ENCODE measurements at regions not wholly inside any gene's neighbourhood (a gene's known extent, or its start where the extent isn't known, plus 50 kb on each side); places are given as distances from the start of the nearest gene placed in this dataset.

DNA sequence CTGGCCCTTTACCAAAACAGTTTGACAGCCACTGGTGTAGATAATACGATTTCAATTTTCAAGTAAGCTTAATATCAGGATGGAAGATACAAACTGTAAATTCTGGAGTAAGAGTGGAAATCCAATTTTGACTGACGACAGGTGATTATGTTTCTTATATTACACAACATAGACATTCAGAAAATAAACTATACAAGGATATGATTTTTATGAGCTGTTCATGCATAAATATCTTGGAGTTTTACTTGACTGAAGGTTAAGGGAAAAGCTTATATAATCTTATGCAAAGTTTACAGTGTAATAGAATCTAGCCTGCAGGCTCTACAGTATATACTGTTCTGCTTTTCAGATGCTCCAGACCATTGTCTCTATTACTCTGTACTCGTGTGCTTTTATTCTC, 1672.3 kb downstream of the ARAP2 start:
- Histone ChIP-seq H3K9me2 (ENCODE audit: low read depth, low read length) (no peaks in the 10 kb centered on the region), H3K36me3 (ENCODE audit: insufficient read depth, low read length) (no peaks in the 10 kb centered on the region), H2AFZ (ENCODE audit: low read length) (no peak overlapping the region), H3K4me3 (ENCODE audit: low read depth, low read length, poor library complexity, severe bottlenecking) (no peak overlapping the region), H3K4me1 (ENCODE audit: insufficient read depth, low read length, severe bottlenecking) (no peaks in the 10 kb centered on the region), H3K27ac (ENCODE audit: low read depth, low read length, poor library complexity, severe bottlenecking) (no peak overlapping the region), H3K79me2 (ENCODE audit: insufficient read depth, low read length) (no peaks in the 10 kb centered on the region), H4K20me1 (ENCODE audit: insufficient read depth, low read length) (no peaks in the 10 kb centered on the region), H3F3A (ENCODE audit: insufficient read depth, low read length) (no peaks in the 10 kb centered on the region), H3K9me3 (ENCODE audit: low read length) (no peaks in the 10 kb centered on the region), H3K9ac (ENCODE audit: low read length) (no peak overlapping the region), H3K4me2 (ENCODE audit: low read length) (no peak overlapping the region), H3K27me3 (ENCODE audit: insufficient read depth, low read length) (no peaks in the 10 kb centered on the region)
- TF ChIP-seq, protein P1, sequence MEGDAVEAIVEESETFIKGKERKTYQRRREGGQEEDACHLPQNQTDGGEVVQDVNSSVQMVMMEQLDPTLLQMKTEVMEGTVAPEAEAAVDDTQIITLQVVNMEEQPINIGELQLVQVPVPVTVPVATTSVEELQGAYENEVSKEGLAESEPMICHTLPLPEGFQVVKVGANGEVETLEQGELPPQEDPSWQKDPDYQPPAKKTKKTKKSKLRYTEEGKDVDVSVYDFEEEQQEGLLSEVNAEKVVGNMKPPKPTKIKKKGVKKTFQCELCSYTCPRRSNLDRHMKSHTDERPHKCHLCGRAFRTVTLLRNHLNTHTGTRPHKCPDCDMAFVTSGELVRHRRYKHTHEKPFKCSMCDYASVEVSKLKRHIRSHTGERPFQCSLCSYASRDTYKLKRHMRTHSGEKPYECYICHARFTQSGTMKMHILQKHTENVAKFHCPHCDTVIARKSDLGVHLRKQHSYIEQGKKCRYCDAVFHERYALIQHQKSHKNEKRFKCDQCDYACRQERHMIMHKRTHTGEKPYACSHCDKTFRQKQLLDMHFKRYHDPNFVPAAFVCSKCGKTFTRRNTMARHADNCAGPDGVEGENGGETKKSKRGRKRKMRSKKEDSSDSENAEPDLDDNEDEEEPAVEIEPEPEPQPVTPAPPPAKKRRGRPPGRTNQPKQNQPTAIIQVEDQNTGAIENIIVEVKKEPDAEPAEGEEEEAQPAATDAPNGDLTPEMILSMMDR (IDR thresholded peaks at IDR 0.05; ENCODE audit: low read length), result no peak
- TF ChIP-seq EZH2 (IDR thresholded peaks at IDR 0.05; ENCODE audit: borderline replicate concordance, low read length), result no peak

DNA sequence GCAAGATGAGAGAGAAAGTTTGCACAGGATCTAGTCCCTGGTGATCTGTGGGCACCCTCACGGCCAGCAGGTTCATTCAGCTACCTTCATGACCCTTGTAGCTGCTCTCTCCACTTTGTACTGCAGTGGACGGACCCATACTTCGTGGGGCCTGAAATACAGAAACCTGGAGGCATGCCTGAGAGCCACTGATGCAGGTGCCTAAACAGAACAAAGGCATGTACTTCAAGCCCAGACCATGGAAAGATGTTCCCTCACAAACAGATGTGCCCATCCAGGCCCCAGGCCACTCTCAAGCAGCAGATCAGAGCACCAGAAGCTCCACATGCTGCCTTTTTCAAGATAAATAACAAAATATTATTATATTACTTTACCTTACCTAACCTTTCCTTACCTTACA, 1629.0 kb downstream of the ARAP2 start:
- H3K9ac ChIP-seq (ENCODE audit: low read length), result no peak overlapping the region
- no peaks in the 10 kb centered on the region for H4K20me1 ChIP-seq (ENCODE audit: insufficient read depth, low read length)
- no peaks in the 10 kb centered on the region for H3K36me3 ChIP-seq (ENCODE audit: insufficient read depth, low read length)
- H3K27ac ChIP-seq (ENCODE audit: low read depth, low read length, poor library complexity, severe bottlenecking), result no peak overlapping the region
- H3K4me1 ChIP-seq (ENCODE audit: insufficient read depth, low read length, severe bottlenecking), result no peaks in the 10 kb centered on the region
- H3K27me3 ChIP-seq (ENCODE audit: insufficient read depth, low read length), result no peaks in the 10 kb centered on the region
- H3K4me3 ChIP-seq (ENCODE audit: low read depth, low read length, poor library complexity, severe bottlenecking), result no peak overlapping the region
- no peaks in the 10 kb centered on the region for H3F3A ChIP-seq (ENCODE audit: insufficient read depth, low read length)
- no peak for TF ChIP-seq EZH2 (IDR thresholded peaks at IDR 0.05; ENCODE audit: borderline replicate concordance, low read length)
- TF ChIP-seq, protein P1 (IDR thresholded peaks at IDR 0.05; ENCODE audit: low read length), result no peak
- H3K79me2 ChIP-seq (ENCODE audit: insufficient read depth, low read length), result no peaks in the 10 kb centered on the region
- H2AFZ ChIP-seq (ENCODE audit: low read length), result no peak overlapping the region
- H3K9me2 ChIP-seq (ENCODE audit: low read depth, low read length), result no peaks in the 10 kb centered on the region
- H3K9me3 ChIP-seq (ENCODE audit: low read length), result no peaks in the 10 kb centered on the region
- H3K4me2 ChIP-seq (ENCODE audit: low read length), result no peak overlapping the region

DNA sequence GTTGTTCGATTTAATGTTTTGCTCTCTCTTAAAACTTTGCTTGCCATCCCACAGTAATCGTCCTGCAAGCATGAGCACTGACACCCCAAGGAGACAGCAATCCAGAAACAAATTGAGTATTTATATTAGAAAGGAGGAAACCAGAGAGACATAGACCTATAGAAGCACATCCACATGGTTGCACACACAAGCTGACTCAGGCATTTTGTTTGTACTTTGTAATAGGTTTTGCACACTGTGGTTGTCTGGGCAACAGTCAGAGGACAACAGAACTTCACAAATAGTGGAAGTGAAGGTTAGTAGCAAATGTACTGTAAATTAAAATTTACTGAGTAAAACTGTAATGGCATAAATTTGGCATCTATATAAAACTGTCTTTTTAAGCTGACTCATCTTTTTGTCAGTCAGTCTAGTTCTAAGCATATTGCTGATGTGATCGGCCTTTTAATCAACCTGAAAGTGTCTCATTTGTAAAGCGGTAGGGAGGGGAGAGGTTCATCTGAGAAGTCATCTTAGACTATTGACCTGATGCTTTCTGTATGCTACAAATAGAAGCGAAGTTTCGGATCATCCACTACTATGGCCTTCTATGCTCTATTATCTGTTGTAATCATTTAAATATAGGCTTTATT, 1624.7 kb downstream of the ARAP2 start:
- Histone ChIP-seq H3K9ac (ENCODE audit: low read length) (no peak overlapping the region), H3K4me2 (ENCODE audit: low read length) (no peak overlapping the region), H4K20me1 (ENCODE audit: insufficient read depth, low read length) (no peaks in the 10 kb centered on the region), H3K9me3 (ENCODE audit: low read length) (no peaks in the 10 kb centered on the region), H3K27ac (ENCODE audit: low read depth, low read length, poor library complexity, severe bottlenecking) (no peak overlapping the region), H3K9me2 (ENCODE audit: low read depth, low read length) (no peaks in the 10 kb centered on the region), H3K4me1 (ENCODE audit: insufficient read depth, low read length, severe bottlenecking) (no peaks in the 10 kb centered on the region), H2AFZ (ENCODE audit: low read length) (no peak overlapping the region), H3K27me3 (ENCODE audit: insufficient read depth, low read length) (no peaks in the 10 kb centered on the region), H3K79me2 (ENCODE audit: insufficient read depth, low read length) (no peaks in the 10 kb centered on the region), H3K36me3 (ENCODE audit: insufficient read depth, low read length) (no peaks in the 10 kb centered on the region), H3F3A (ENCODE audit: insufficient read depth, low read length) (no peaks in the 10 kb centered on the region), H3K4me3 (ENCODE audit: low read depth, low read length, poor library complexity, severe bottlenecking) (no peak overlapping the region)
- TF ChIP-seq, protein P1 (IDR thresholded peaks at IDR 0.05; ENCODE audit: low read length), result no peak
- no peak for TF ChIP-seq EZH2 (IDR thresholded peaks at IDR 0.05; ENCODE audit: borderline replicate concordance, low read length)

All from OCI-LY1 (cell line).